OCI-LY3 (cell line): ENCODE measurements at regions not wholly inside any gene's neighbourhood (a gene's known extent, or its start where the extent isn't known, plus 50 kb on each side); places are given as distances from the start of the nearest gene placed in this dataset.

Source experiments
- EZH2phosphoT487 ChIP-seq: fragments of 200-600 bp; shearing (Covaris generic); IDR thresholded peaks from 2 replicates; pipeline ENCODE4 v1.6.1; 2018; ENCODE audit warnings: antibody characterized with exemption, mixed run types, low read depth
- TF ChIP-seq, protein P1 (sequence below): fragments of 200-600, 300-600 bp; sonication (generic); IDR thresholded peaks from 2 replicates; pipeline ENCODE4 v1.5.1; 2014; ENCODE audit warnings: antibody characterized with exemption, low read length, low read depth

DNA sequence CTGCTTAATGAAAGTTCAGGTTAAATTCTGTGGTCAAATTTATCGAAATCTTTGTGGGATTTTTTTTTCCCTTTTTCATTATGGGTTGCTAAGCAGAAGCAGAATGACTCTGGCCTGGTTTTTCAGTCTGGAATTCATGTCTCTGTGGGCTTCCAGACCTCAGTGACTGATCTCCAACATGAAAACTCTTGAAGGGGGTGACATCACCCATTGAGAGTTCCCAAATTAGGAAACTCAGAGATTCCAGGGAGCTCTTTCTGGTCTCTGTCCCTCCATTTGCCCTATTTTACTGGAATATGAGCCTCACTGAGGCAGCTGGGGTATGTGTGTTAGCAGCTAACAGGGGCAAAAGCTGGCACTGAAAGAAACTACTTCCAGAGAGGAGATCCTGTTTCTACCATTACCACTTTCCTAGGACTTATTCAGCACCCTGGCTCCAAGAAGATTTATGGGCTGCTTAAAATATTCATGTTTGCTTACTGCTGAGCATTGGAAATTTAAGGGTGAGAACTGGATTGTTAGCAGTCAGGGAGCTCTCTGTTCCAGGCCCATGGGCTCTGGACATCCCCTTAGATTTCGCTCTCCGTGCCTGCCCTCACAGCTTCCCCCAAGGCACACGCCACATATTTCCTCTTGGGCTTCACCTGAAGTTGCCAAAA, 203.4 kb upstream of the SPAG17 start:
- TF ChIP-seq, protein P1, sequence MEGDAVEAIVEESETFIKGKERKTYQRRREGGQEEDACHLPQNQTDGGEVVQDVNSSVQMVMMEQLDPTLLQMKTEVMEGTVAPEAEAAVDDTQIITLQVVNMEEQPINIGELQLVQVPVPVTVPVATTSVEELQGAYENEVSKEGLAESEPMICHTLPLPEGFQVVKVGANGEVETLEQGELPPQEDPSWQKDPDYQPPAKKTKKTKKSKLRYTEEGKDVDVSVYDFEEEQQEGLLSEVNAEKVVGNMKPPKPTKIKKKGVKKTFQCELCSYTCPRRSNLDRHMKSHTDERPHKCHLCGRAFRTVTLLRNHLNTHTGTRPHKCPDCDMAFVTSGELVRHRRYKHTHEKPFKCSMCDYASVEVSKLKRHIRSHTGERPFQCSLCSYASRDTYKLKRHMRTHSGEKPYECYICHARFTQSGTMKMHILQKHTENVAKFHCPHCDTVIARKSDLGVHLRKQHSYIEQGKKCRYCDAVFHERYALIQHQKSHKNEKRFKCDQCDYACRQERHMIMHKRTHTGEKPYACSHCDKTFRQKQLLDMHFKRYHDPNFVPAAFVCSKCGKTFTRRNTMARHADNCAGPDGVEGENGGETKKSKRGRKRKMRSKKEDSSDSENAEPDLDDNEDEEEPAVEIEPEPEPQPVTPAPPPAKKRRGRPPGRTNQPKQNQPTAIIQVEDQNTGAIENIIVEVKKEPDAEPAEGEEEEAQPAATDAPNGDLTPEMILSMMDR, result no peak
- no peak for TF ChIP-seq EZH2phosphoT487
